Heart right ventricle (tissue), 16 donors: ENCODE measurements at regions not wholly inside any gene's neighbourhood (a gene's known extent, or its start where the extent isn't known, plus 50 kb on each side); places are given as distances from the start of the nearest gene placed in this dataset.

Experiments used
- ATAC-seq, 8 donors: fragments of 200-7000 bp; cut with Tn5 transposase; one replicate each; pipeline ENCODE4 v1.9.1; 2020; ENCODE audit warnings: mild to moderate bottlenecking in 8 of 8, moderate library complexity in 8 of 8, moderate number of reproducible peaks in 1 of 8
- DNase-seq, 2 donors: peaks; one replicate each; pipeline ENCODE4 v3.0.0-alpha.2; 2020
- H3K27ac ChIP-seq, 10 donors: fragments of 200-600 bp; sonication (generic) in 2 of 10; one replicate each; pipeline versions ENCODE4 v1.5.0 to v1.8.0; 2020 to 2022; ENCODE audit warnings: mild to moderate bottlenecking in 3 of 10
- H3K27me3 ChIP-seq, 7 donors: fragments of 200-600 bp; one replicate each; pipeline ENCODE4 v1.8.0; 2021 to 2022; ENCODE audit warnings: mild to moderate bottlenecking in 2 of 7
- H3K36me3 ChIP-seq, 9 donors: fragments of 200-600 bp; sonication (generic) in 1 of 9; one replicate each; pipeline versions ENCODE4 v1.5.0 to v1.8.0; 2020 to 2022; ENCODE audit warnings: mild to moderate bottlenecking in 2 of 9
- H3K4me1 ChIP-seq, 9 donors: fragments of 200-600 bp; sonication (generic) in 1 of 9; one replicate each; pipeline versions ENCODE4 v1.5.0 to v1.8.0; 2020 to 2022; ENCODE audit warnings: mild to moderate bottlenecking in 4 of 9
- H3K4me3 ChIP-seq, 10 donors: fragments of 200-600 bp; sonication (generic) in 2 of 10; one replicate each; pipeline versions ENCODE4 v1.5.0 to v1.8.0; 2020 to 2022; ENCODE audit warnings: mild to moderate bottlenecking in 7 of 10, moderate library complexity in 2 of 10
- H3K9me3 ChIP-seq, 11 donors: fragments of 200-600 bp in 10 of 11; sonication (generic) in 2 of 11; one replicate each; pipeline versions ENCODE4 v1.5.0 to v1.8.0; 2013 to 2022; ENCODE audit warnings: mild to moderate bottlenecking in 2 of 11, control low read depth in 1 of 11, moderate library complexity in 1 of 11
- CTCF ChIP-seq, 9 donors: fragments of 200-600 bp; sonication (generic) in 2 of 9; IDR thresholded peaks; one replicate each; pipeline versions ENCODE4 v1.5.0 to v1.8.0; 2021 to 2022; ENCODE audit warnings: antibody characterized with exemption in 9 of 9, mild to moderate bottlenecking in 5 of 9, moderate library complexity in 1 of 9
- WGBS, 2 donors: extraction: QIAGEN DNeasy Blood & Tissue Kit; methylation state at CpG; one replicate each; pipeline ENCODE4 v1.1.7; 2013; ENCODE audit warnings: inconsistent platforms in 1 of 2; 5-methylcytosine and 5-hydroxymethylcytosine counted together
- intact Hi-C, 10 donors: fragments of 100-400 bp; cut with DNase I; formaldehyde crosslinking; loops; one replicate each; pipeline versions ENCODE4 v1.11.1 to v1.14.2; 2022
- donor health status: Arrhythmogenic right ventricular cardiomyopathy.
- donor health status: ischemic (EF 13 %, LVEDD 7.1; RV severe dilation, severe dysfunction).
- donor health status: healthy with polysubstance abuse.
- donor health status: DM: no; HTN: yes; CAD: no.
- donor health status: DM: no; HTN: no; CAD: no.
- donor health status: ischemic (EF 25% LVEDD 6.9; RV normal size, moderate dysfunction).
- donor health status: ischemic (EF 25% LVEDD 5.7; RV mildly dilated, moderate dysfunction).
- donor health status: healthy.
- donor health status: DM: yes; HTN: yes; CAD: no.
- donor health status: Ischemic cardiomyopathy.
- donor health status: ischemic (EF 35%, LVEDD 5.7; RV mildly dilated, moderate dysfunction).
- donor health status: nonischemic (EF 11% LVEDD 7.7; RV severe dilation, severe dysfunction).
- donor health status: DM: yes; HTN: yes; CAD: no.
- donor health status: PGD.
- donor health status: ischemic (EF 29% LVEDD 5.4; RV normal size, mild dysfunction).
- donor health status: nonischemic (EF 23%, LVEDD 6.1; RV moderate dilation, normal function).

- H3K9me3 ChIP-seq, result peaks cover 0 to 16% (median 0%) of the 10 kb centered on the region in 11 donors
- no peak overlapping the region for H3K27ac ChIP-seq
- DNase-seq, result no peak
- 49 to 52% methylated on average over 6 of the region's 6 CpGs for WGBS, 2 donors
- no peak for ATAC-seq
- no peaks in the 10 kb centered on the region for H3K36me3 ChIP-seq
- no peak overlapping the region for H3K4me3 ChIP-seq
- no peak for TF ChIP-seq CTCF (IDR thresholded peaks at IDR 0.05)
- no peaks in the 10 kb centered on the region for H3K27me3 ChIP-seq
- no peaks in the 10 kb centered on the region for H3K4me1 ChIP-seq
- intact Hi-C loops, result no loop called here
Measured at GRCh38 chr13:63541336-63541735, 2125.7 kb upstream of the PCDH20 start.

DNA sequence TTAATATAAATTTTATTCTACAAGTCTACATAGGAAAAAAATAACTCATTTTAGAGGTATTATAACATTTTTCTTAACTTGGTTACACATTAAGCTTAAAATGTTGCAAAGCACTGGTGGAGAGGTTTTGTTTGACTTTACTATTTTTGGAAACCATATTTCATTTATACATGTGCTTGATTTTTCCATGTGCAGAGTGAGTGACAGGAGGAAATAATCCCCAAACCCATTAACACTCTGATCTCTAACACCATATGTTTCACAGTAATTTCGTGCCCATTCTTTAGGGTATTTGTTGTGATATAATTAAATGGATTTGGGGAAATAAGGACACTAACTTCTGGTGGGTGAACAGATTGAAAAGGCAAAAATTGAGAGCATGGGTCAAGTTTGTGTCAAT lies 2124.4 kb upstream of the PCDH20 start:
- 32 to 39% methylated on average over 1 of the region's 1 CpG for WGBS, 2 donors
- H3K27ac ChIP-seq, result no peak overlapping the region
- no peaks in the 10 kb centered on the region for H3K36me3 ChIP-seq
- DNase-seq, result no peak
- intact Hi-C loops, result no loop called here
- ATAC-seq, result no peak
- TF ChIP-seq CTCF (IDR thresholded peaks at IDR 0.05), result no peak
- no peak overlapping the region for H3K4me3 ChIP-seq
- no peaks in the 10 kb centered on the region for H3K27me3 ChIP-seq
- H3K9me3 ChIP-seq, result peaks cover 0 to 18% (median 0%) of the 10 kb centered on the region in 11 donors
- no peaks in the 10 kb centered on the region for H3K4me1 ChIP-seq

GRCh38 chr13:63517371-63517770 lies 2101.7 kb upstream of the PCDH20 start:
- no peak for TF ChIP-seq CTCF (IDR thresholded peaks at IDR 0.05)
- Histone ChIP-seq H3K9me3 (peaks cover 0 to 5% (median 0%) of the 10 kb centered on the region in 11 donors), H3K27ac (no peak overlapping the region), H3K4me3 (no peak overlapping the region), H3K27me3 (no peaks in the 10 kb centered on the region), H3K36me3 (no peaks in the 10 kb centered on the region), H3K4me1 (no peaks in the 10 kb centered on the region)
- intact Hi-C loops, result no loop called here
- ATAC-seq (no peak), DNase-seq (no peak)
- WGBS, 2 donors, result 73 to 78% methylated on average over 9 of the region's 9 CpGs

- intact Hi-C loops, result no loop called here
- 86 to 87% methylated on average over 1 of the region's 1 CpG for WGBS, 2 donors
- H3K9me3 ChIP-seq, result peaks cover 0 to 5% (median 0%) of the 10 kb centered on the region in 11 donors
- H3K4me3 ChIP-seq, result no peak overlapping the region
- H3K27me3 ChIP-seq, result no peaks in the 10 kb centered on the region
- no peak for DNase-seq
- H3K36me3 ChIP-seq, result no peaks in the 10 kb centered on the region
- H3K4me1 ChIP-seq, result no peaks in the 10 kb centered on the region
- TF ChIP-seq CTCF (IDR thresholded peaks at IDR 0.05), result no peak
- no peak for ATAC-seq
- H3K27ac ChIP-seq, result no peak overlapping the region
Measured at GRCh38 chr13:63516124-63516523, 2100.5 kb upstream of the PCDH20 start.

GRCh38 chr13:63514886-63515285 lies 2099.2 kb upstream of the PCDH20 start:
- Histone ChIP-seq H3K4me1 (no peaks in the 10 kb centered on the region), H3K27ac (no peak overlapping the region), H3K36me3 (no peaks in the 10 kb centered on the region), H3K4me3 (no peak overlapping the region), H3K9me3 (no peaks in the 10 kb centered on the region), H3K27me3 (no peaks in the 10 kb centered on the region)
- no peak for DNase-seq
- intact Hi-C loops, result no loop called here
- 36 to 40% methylated on average over 2 of the region's 2 CpGs for WGBS, 2 donors
- ATAC-seq, result no peak
- no peak for TF ChIP-seq CTCF (IDR thresholded peaks at IDR 0.05)
